ENCODE measurements at regions not wholly inside any gene's neighbourhood (a gene's known extent, or its start where the extent isn't known, plus 50 kb on each side); places are given as distances from the start of the nearest gene placed in this dataset.

GRCh38 chr13:28555096-28555495, 60.2 kb upstream of the FLT1 start:
- TF ChIP-seq CTCF (IDR thresholded peaks at IDR 0.05), result no peak
- no peak for TF ChIP-seq POLR2A (IDR thresholded peaks at IDR 0.05)
